Activated T-helper 17 cell treated with anti-CD3 and anti-CD28 coated beads, Interleukin-2, amount 50 U/mL, for 72 hours (primary cell): ENCODE measurements at regions not wholly inside any gene's neighbourhood (a gene's known extent, or its start where the extent isn't known, plus 50 kb on each side); places are given as distances from the start of the nearest gene placed in this dataset.

ENCODE experiments used
- ATAC-seq: fragments of 150-1000 bp; cut with Tn5 transposase; replicated peaks from 2 replicates; pipeline ENCODE4 v1.10.0; 2021; ENCODE audit warnings: mild to moderate bottlenecking, moderate library complexity
- H3K27ac Mint-ChIP-seq: one replicate; pipeline ENCODE4 v1.8.0; 2022; ENCODE audit warnings: mixed read lengths
- H3K27me3 Mint-ChIP-seq: one replicate; pipeline ENCODE4 v1.8.0; 2022; ENCODE audit warnings: mixed read lengths
- H3K36me3 Mint-ChIP-seq: one replicate; pipeline ENCODE4 v1.8.0; 2022; ENCODE audit warnings: low read depth, mild to moderate bottlenecking, mixed read lengths
- H3K4me1 Mint-ChIP-seq: one replicate; pipeline ENCODE4 v1.8.0; 2022; ENCODE audit warnings: mixed read lengths
- H3K4me3 Mint-ChIP-seq: one replicate; pipeline ENCODE4 v1.8.0; 2022; ENCODE audit warnings: mild to moderate bottlenecking, mixed read lengths
- H3K9me3 Mint-ChIP-seq: one replicate; pipeline ENCODE4 v1.8.0; 2022; ENCODE audit warnings: mixed read lengths

GRCh38 chr5:33276628-33276950 is 164.2 kb upstream of the TARS1 start:
- no peak overlapping the region for H3K4me3 Mint-ChIP-seq
- H3K27me3 Mint-ChIP-seq: no peaks in the 10 kb centered on the region
- H3K27ac Mint-ChIP-seq: no peak overlapping the region
- ATAC-seq: no peak
- no peaks in the 10 kb centered on the region for H3K9me3 Mint-ChIP-seq
- no peaks in the 10 kb centered on the region for H3K36me3 Mint-ChIP-seq
- no peaks in the 10 kb centered on the region for H3K4me1 Mint-ChIP-seq

- no peak overlapping the region for H3K27ac Mint-ChIP-seq
- H3K9me3 Mint-ChIP-seq: no peaks in the 10 kb centered on the region
- H3K4me1 Mint-ChIP-seq: no peaks in the 10 kb centered on the region
- no peaks in the 10 kb centered on the region for H3K27me3 Mint-ChIP-seq
- H3K36me3 Mint-ChIP-seq: no peaks in the 10 kb centered on the region
- ATAC-seq: no peak
- no peak overlapping the region for H3K4me3 Mint-ChIP-seq
These were observed 163.6 kb upstream of the TARS1 start for GRCh38 chr5:33277061-33277650.

- H3K27ac Mint-ChIP-seq: no peak overlapping the region
- no peak overlapping the region for H3K4me3 Mint-ChIP-seq
- no peaks in the 10 kb centered on the region for H3K36me3 Mint-ChIP-seq
- no peak for ATAC-seq
- no peaks in the 10 kb centered on the region for H3K9me3 Mint-ChIP-seq
- no peaks in the 10 kb centered on the region for H3K4me1 Mint-ChIP-seq
- no peaks in the 10 kb centered on the region for H3K27me3 Mint-ChIP-seq
These were observed 159.3 kb upstream of the TARS1 start for GRCh38 chr5:33281431-33281843.

GRCh38 chr5:33282157-33282556 is 158.6 kb upstream of the TARS1 start:
- ATAC-seq: no peak
- Mint-ChIP-seq H3K27me3 (no peaks in the 10 kb centered on the region), H3K4me3 (no peak overlapping the region), H3K36me3 (no peaks in the 10 kb centered on the region), H3K9me3 (no peaks in the 10 kb centered on the region), H3K4me1 (no peaks in the 10 kb centered on the region), H3K27ac (no peak overlapping the region)

- no peaks in the 10 kb centered on the region for H3K36me3 Mint-ChIP-seq
- no peaks in the 10 kb centered on the region for H3K9me3 Mint-ChIP-seq
- H3K4me3 Mint-ChIP-seq: no peak overlapping the region
- H3K27ac Mint-ChIP-seq: no peak overlapping the region
- H3K27me3 Mint-ChIP-seq: no peaks in the 10 kb centered on the region
- no peaks in the 10 kb centered on the region for H3K4me1 Mint-ChIP-seq
- ATAC-seq: no peak
These were observed 158.1 kb upstream of the TARS1 start for GRCh38 chr5:33282696-33283095.

GRCh38 chr5:33283243-33283642 is 157.5 kb upstream of the TARS1 start:
- Mint-ChIP-seq H3K27ac (no peak overlapping the region), H3K9me3 (no peaks in the 10 kb centered on the region), H3K36me3 (no peaks in the 10 kb centered on the region), H3K4me1 (no peaks in the 10 kb centered on the region), H3K27me3 (no peaks in the 10 kb centered on the region), H3K4me3 (no peak overlapping the region)
- no peak for ATAC-seq

- Mint-ChIP-seq H3K27ac (no peak overlapping the region), H3K27me3 (no peaks in the 10 kb centered on the region), H3K4me1 (no peaks in the 10 kb centered on the region), H3K36me3 (no peaks in the 10 kb centered on the region), H3K4me3 (no peak overlapping the region), H3K9me3 (no peaks in the 10 kb centered on the region)
- ATAC-seq: no peak
These were observed 156.1 kb upstream of the TARS1 start for GRCh38 chr5:33284681-33285080.

GRCh38 chr5:33287242-33287641 is 153.5 kb upstream of the TARS1 start:
- no peak overlapping the region for H3K4me3 Mint-ChIP-seq
- no peaks in the 10 kb centered on the region for H3K4me1 Mint-ChIP-seq
- no peaks in the 10 kb centered on the region for H3K9me3 Mint-ChIP-seq
- no peak for ATAC-seq
- H3K27ac Mint-ChIP-seq: no peak overlapping the region
- H3K36me3 Mint-ChIP-seq: no peaks in the 10 kb centered on the region
- no peaks in the 10 kb centered on the region for H3K27me3 Mint-ChIP-seq

GRCh38 chr5:33291216-33292000 is 149.4 kb upstream of the TARS1 start:
- ATAC-seq: no peak
- Mint-ChIP-seq H3K9me3 (no peaks in the 10 kb centered on the region), H3K4me1 (no peaks in the 10 kb centered on the region), H3K27ac (no peak overlapping the region), H3K4me3 (no peak overlapping the region), H3K36me3 (no peaks in the 10 kb centered on the region), H3K27me3 (no peaks in the 10 kb centered on the region)

GRCh38 chr5:33297760-33298216 is 143.0 kb upstream of the TARS1 start:
- Mint-ChIP-seq H3K4me1 (peaks cover 6% of the 10 kb centered on the region), H3K27ac (no peak overlapping the region), H3K36me3 (no peaks in the 10 kb centered on the region), H3K4me3 (no peak overlapping the region), H3K9me3 (no peaks in the 10 kb centered on the region), H3K27me3 (no peaks in the 10 kb centered on the region)
- no peak for ATAC-seq

- Mint-ChIP-seq H3K27me3 (no peaks in the 10 kb centered on the region), H3K36me3 (no peaks in the 10 kb centered on the region), H3K4me3 (no peak overlapping the region), H3K27ac (peak overlapping the region; percentile 31), H3K9me3 (no peaks in the 10 kb centered on the region), H3K4me1 (peaks cover 6% of the 10 kb centered on the region)
- no peak for ATAC-seq
These were observed 141.1 kb upstream of the TARS1 start for GRCh38 chr5:33299621-33300208.

- ATAC-seq: peak; percentile 82
- Mint-ChIP-seq H3K27ac (peak overlapping the region; percentile 31), H3K27me3 (no peaks in the 10 kb centered on the region), H3K4me1 (peaks cover 6% of the 10 kb centered on the region), H3K9me3 (no peaks in the 10 kb centered on the region), H3K4me3 (no peak overlapping the region), H3K36me3 (no peaks in the 10 kb centered on the region)
These were observed 140.5 kb upstream of the TARS1 start for GRCh38 chr5:33300209-33300742.

GRCh38 chr5:33303579-33304095 is 137.1 kb upstream of the TARS1 start:
- ATAC-seq: no peak
- H3K4me1 Mint-ChIP-seq: peaks cover 6% of the 10 kb centered on the region

GRCh38 chr5:33304601-33305000 is 136.2 kb upstream of the TARS1 start:
- ATAC-seq: no peak
- Mint-ChIP-seq H3K4me1 (peaks cover 6% of the 10 kb centered on the region), H3K36me3 (no peaks in the 10 kb centered on the region), H3K4me3 (no peak overlapping the region), H3K9me3 (peaks cover 4% of the 10 kb centered on the region), H3K27me3 (peaks cover 5% of the 10 kb centered on the region), H3K27ac (no peak overlapping the region)

More at GRCh38 chr5:33303579-33304095, 137.1 kb upstream of the TARS1 start:
- Mint-ChIP-seq H3K27ac (no peak overlapping the region), H3K9me3 (peaks cover 4% of the 10 kb centered on the region), H3K4me3 (no peak overlapping the region), H3K36me3 (no peaks in the 10 kb centered on the region), H3K27me3 (peaks cover 5% of the 10 kb centered on the region)

- no peaks in the 10 kb centered on the region for H3K36me3 Mint-ChIP-seq
- no peak for ATAC-seq
- H3K27ac Mint-ChIP-seq: no peak overlapping the region
- peaks cover 4% of the 10 kb centered on the region for H3K9me3 Mint-ChIP-seq
- H3K4me1 Mint-ChIP-seq: peaks cover 2% of the 10 kb centered on the region
- H3K4me3 Mint-ChIP-seq: no peak overlapping the region
- peaks cover 5% of the 10 kb centered on the region for H3K27me3 Mint-ChIP-seq
These were observed 135.2 kb upstream of the TARS1 start for GRCh38 chr5:33305572-33305971.
